Testis (tissue), 2 donors: ENCODE measurements at regions not wholly inside any gene's neighbourhood (a gene's known extent, or its start where the extent isn't known, plus 50 kb on each side); places are given as distances from the start of the nearest gene placed in this dataset.

Source experiments
- POLR2A ChIP-seq: fragments of 450-650 bp; IDR thresholded peaks from one replicate; pipeline ENCODE4 v1.6.1; 2017; ENCODE audit warnings: antibody characterized with exemption, mild to moderate bottlenecking, moderate library complexity
- TF ChIP-seq, protein P1 (sequence below), 3 experiments: fragments of 450-650 bp in 2 of 3; fragments of 200-600 bp in 1 of 3; sonication (generic) in 1 of 3; IDR thresholded peaks; one replicate each; pipeline ENCODE4 v1.5.1; 2016 to 2019; ENCODE audit warnings: antibody characterized with exemption in 3 of 3, mild to moderate bottlenecking in 2 of 3, moderate library complexity in 1 of 3

DNA sequence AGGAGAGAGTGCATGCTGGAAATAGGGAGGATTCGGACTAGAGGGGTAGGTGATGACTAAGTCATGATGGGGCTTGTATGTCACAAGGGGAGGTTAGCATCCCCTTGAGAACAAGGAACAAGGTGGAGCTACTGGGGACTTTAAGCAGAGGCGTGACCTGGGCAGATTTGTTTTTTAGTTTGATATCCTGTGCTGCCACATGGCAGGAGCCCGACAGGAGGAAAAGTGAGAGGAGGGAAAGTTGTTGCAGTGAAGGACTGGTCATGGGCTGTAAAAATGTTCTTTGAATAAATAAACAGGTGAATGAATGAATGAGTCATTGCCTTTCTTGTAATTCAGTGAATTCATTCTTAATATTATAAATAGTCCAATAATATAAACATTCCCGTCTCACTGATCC is 365.1 kb upstream of the CDH5 start:
- TF ChIP-seq, protein P1, sequence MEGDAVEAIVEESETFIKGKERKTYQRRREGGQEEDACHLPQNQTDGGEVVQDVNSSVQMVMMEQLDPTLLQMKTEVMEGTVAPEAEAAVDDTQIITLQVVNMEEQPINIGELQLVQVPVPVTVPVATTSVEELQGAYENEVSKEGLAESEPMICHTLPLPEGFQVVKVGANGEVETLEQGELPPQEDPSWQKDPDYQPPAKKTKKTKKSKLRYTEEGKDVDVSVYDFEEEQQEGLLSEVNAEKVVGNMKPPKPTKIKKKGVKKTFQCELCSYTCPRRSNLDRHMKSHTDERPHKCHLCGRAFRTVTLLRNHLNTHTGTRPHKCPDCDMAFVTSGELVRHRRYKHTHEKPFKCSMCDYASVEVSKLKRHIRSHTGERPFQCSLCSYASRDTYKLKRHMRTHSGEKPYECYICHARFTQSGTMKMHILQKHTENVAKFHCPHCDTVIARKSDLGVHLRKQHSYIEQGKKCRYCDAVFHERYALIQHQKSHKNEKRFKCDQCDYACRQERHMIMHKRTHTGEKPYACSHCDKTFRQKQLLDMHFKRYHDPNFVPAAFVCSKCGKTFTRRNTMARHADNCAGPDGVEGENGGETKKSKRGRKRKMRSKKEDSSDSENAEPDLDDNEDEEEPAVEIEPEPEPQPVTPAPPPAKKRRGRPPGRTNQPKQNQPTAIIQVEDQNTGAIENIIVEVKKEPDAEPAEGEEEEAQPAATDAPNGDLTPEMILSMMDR (IDR thresholded peaks at IDR 0.05): no peak
- no peak for TF ChIP-seq POLR2A
